ENCODE measurements at regions not wholly inside any gene's neighbourhood (a gene's known extent, or its start where the extent isn't known, plus 50 kb on each side); places are given as distances from the start of the nearest gene placed in this dataset.

DNA sequence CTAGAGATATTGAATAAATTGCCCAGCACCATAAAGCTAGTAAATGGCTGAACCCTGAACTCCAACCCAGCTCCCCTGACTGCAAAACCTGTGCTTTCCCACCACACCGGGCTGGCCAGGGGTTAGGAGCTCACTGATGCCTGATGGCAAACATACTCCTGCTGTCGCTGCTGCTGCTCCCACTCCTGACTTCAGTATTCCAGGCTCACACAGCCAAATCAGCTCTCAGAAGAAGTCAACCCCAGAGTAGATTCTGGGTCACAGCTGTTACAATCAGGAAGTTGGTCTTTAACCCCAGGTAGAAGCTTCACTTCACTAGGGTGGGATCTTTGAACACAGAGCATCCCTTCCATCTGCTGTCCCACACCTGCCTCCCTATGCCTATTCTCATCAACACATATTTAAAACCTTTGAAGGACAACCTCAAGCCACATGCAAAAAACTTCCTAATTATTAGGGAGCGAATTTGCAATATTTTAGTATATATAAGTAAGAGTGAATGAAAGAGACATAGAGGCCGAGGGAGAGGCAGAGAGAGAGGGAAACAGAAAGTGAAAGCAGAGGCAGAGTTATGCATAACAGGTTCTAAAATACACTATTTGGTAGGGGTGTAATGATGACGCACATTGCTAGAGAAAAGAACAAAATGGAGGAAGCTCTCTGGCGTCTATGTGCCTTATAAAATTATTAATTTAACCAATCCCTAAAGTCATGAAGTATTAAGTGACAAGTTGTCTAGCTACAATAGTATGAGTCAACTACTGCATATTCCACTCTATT, 99.4 kb upstream of the SERP2 start:
- peak; percentile 78 to 83 for DNase-seq (ENCODE audit: low read depth in 2 of 2)

GRCh38 chr13:44274771-44275205, 98.8 kb upstream of the SERP2 start:
- DNase-seq (ENCODE audit: low read depth in 2 of 2), result peak; percentile 27 to 50

DNA sequence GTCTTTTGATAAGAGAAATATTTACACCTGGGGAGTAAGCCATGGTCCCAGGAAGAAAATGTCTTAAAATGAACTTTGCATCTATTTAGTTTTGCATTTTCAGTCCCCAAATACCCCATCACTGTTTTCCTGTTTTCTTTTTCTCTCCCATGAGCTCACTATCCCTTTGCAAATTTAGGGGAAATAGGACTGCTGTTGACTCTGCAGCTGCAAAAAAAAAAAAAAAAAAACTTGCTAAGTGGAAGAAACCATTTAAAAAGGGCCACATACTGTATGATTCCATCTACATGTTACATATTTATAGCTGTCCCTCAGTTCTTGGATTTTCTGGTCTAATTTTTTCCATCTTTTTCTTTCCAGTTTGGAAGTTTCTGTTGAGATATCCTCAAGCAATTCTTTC, 98.2 kb upstream of the SERP2 start:
- DNase-seq (ENCODE audit: low read depth in 2 of 2), result no peak

DNA sequence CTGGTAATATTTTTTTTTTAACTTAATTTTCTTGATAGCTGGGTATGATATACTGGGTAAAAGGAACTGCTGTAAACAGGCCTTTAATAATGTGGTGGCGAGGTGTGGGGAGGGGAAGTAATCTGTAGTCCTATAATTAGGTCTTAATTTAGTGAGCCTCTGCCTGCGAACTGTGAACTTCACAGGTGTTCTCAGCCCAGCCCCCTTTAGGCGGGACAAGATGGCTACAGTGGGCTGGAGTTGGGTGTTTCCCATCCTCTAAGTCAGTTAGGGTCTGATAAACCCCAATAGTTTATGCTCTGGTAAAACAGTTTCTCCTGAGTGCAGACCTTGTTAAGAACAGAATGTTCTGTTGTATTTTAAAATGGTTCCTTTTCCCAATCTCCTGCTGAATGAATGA, 97.6 kb upstream of the SERP2 start:
- DNase-seq (ENCODE audit: low read depth in 2 of 2), result no peak

GRCh38 chr13:44277459-44277858, 96.2 kb upstream of the SERP2 start:
- DNase-seq (ENCODE audit: low read depth in 2 of 2), result no peak

DNA sequence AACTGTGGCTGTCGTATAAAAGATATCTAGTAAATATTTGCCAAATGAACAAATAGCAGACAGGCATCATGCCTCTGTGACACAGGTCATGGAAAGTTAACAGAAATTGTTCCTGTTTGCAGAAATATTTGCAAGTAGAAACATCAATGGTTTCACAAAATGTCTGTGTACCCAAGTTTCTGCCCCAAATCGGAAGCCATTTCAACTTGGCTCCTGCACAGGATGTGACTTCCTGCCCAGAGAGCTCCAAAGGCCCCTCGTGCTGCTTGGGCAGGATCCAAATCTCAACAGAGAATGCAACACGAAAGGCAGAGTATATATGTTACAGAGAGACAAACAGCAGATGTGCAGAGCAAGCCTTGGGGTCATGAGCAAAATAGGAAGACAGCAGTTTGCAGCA, 95.5 kb upstream of the SERP2 start:
- DNase-seq (ENCODE audit: low read depth in 2 of 2), result peak; percentile 70 to 90

- no peak for DNase-seq (ENCODE audit: low read depth in 2 of 2)
Observed at GRCh38 chr13:44280456-44280855, 93.2 kb upstream of the SERP2 start.

GRCh38 chr13:44281252-44282000, 92.2 kb upstream of the SERP2 start:
- DNase-seq (ENCODE audit: low read depth in 2 of 2), result no peak

DNA sequence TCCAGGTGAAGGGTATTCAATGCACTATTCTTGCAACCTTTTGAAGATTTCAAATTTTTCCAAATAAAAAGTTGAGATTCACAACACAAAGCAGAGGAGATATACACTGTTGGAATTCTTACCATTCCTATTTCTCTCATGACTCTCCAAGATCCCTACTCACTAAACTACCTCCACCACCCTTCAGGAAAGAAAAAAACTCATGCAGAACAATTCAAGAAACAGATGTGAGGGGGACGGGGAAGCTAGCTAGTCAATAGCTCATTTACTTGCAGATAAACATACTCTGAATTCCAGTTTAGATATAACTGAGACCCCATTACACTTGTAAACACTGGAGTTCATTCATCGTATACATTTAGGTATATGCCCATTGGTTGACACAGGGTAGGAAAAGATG, 90.0 kb upstream of the SERP2 start:
- no peak for DNase-seq (ENCODE audit: low read depth in 2 of 2)

GRCh38 chr13:44287958-44288357, 85.7 kb upstream of the SERP2 start:
- no peak for DNase-seq (ENCODE audit: low read depth in 2 of 2)

- peak; percentile 70 to 79 for DNase-seq (ENCODE audit: low read depth in 2 of 2)
Observed at GRCh38 chr13:44292545-44292944, 81.1 kb upstream of the SERP2 start.

- no peak for DNase-seq (ENCODE audit: low read depth in 2 of 2)
Observed at GRCh38 chr13:44293374-44293773, 80.2 kb upstream of the SERP2 start.

- peak; percentile 45 to 72 for DNase-seq (ENCODE audit: low read depth in 2 of 2)
Observed at GRCh38 chr13:44293908-44294735, 79.5 kb upstream of the SERP2 start.

- no peak for DNase-seq (ENCODE audit: low read depth in 2 of 2)
Observed at GRCh38 chr13:44294876-44295275, 78.7 kb upstream of the SERP2 start.

- DNase-seq (ENCODE audit: low read depth in 2 of 2), result no peak
Observed at GRCh38 chr13:44296856-44297255, 76.8 kb upstream of the SERP2 start.

DNA sequence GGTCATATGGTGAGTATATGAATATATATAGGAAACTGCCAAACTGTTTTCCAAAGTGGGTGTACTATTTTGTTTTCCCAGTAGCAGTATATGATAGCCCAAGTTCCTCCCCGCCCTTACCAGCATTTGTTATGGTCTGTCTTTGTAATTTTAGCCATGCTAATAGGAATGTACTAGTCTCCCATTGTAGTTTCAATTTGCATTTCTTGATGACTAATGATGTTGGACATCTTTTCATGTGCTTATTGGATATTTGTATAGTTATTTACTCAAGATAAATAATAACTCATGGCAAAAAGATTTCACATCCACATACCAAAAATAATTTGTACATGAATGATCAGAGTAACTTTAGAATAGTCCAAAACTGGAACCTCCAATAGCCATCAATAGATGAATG, 75.3 kb upstream of the SERP2 start:
- DNase-seq (ENCODE audit: low read depth in 2 of 2), result no peak

- no peak for DNase-seq (ENCODE audit: low read depth in 2 of 2)
Observed at GRCh38 chr13:44299152-44299943, 74.3 kb upstream of the SERP2 start.

- DNase-seq (ENCODE audit: low read depth in 2 of 2), result peak; percentile 31 to 85
Observed at GRCh38 chr13:44300895-44301638, 72.6 kb upstream of the SERP2 start.

- DNase-seq (ENCODE audit: low read depth in 2 of 2), result no peak
Observed at GRCh38 chr13:44301639-44302015, 72.0 kb upstream of the SERP2 start.

GRCh38 chr13:44302233-44302632, 71.4 kb upstream of the SERP2 start:
- no peak for DNase-seq (ENCODE audit: low read depth in 2 of 2)
